Transverse colon (tissue), 3 donors: ENCODE measurements at regions not wholly inside any gene's neighbourhood (a gene's known extent, or its start where the extent isn't known, plus 50 kb on each side); places are given as distances from the start of the nearest gene placed in this dataset.

Experiments
- POLR2A ChIP-seq: fragments of 450-650 bp; IDR thresholded peaks from one replicate; pipeline ENCODE4 v1.6.1; 2016; ENCODE audit warnings: antibody characterized with exemption, mild to moderate bottlenecking, moderate library complexity
- TF ChIP-seq, protein P1 (sequence below), 5 experiments: fragments of 200-600 bp in 3 of 5; fragments of 450-650 bp in 2 of 5; sonication (generic) in 3 of 5; IDR thresholded peaks; 1 replicate in 2 of 5; 2 replicates in 3 of 5; pipeline ENCODE4 v1.5.1; 2016 to 2017; ENCODE audit warnings: antibody characterized with exemption in 5 of 5, inconsistent platforms in 3 of 5, mild to moderate bottlenecking in 2 of 5, moderate library complexity in 1 of 5

DNA sequence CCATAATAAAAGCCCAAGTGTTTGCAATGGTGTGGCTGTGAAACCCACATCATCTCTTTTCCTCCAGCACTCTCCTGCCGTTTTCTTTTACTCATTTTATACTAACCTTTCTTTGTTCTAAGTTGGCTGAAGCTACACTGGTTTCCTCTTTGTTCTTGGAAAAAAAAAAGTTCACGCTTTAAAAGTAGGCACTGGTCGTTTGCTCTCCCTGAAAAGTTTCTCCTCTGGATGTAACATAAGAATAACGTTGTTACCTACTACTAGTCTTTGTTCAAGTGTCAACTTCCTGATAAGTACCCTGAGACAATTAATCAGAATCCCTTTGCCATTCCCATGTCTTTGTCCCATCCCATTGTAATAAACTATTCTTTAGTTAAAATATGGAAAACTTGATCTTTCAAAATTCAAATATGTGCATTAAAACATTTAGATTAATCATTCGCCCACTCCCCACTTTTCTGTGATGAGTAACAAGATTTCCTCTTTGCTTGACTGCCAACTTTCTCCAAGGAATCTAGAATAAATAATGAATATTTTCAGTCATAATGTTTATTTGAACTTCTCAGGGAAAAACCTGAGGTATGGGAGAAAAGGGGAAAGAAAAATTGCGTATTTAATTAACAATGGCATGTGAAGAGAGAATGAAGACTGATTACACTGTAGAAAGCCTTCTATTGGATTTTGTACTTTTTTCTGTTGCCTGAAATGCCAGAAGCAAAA is 454.3 kb upstream of the CTNND2 start:
- TF ChIP-seq, protein P1, sequence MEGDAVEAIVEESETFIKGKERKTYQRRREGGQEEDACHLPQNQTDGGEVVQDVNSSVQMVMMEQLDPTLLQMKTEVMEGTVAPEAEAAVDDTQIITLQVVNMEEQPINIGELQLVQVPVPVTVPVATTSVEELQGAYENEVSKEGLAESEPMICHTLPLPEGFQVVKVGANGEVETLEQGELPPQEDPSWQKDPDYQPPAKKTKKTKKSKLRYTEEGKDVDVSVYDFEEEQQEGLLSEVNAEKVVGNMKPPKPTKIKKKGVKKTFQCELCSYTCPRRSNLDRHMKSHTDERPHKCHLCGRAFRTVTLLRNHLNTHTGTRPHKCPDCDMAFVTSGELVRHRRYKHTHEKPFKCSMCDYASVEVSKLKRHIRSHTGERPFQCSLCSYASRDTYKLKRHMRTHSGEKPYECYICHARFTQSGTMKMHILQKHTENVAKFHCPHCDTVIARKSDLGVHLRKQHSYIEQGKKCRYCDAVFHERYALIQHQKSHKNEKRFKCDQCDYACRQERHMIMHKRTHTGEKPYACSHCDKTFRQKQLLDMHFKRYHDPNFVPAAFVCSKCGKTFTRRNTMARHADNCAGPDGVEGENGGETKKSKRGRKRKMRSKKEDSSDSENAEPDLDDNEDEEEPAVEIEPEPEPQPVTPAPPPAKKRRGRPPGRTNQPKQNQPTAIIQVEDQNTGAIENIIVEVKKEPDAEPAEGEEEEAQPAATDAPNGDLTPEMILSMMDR (IDR thresholded peaks at IDR 0.05), result no peak
- no peak for TF ChIP-seq POLR2A
